Mucosa of stomach (tissue), 1 donor: ENCODE measurements at regions not wholly inside any gene's neighbourhood (a gene's known extent, or its start where the extent isn't known, plus 50 kb on each side); places are given as distances from the start of the nearest gene placed in this dataset.

Experiments
- H3K27me3 ChIP-seq: one replicate; pipeline ENCODE4 v1.7.0; 2013; ENCODE audit warnings: mild to moderate bottlenecking, low read length; ENCODE audit not compliant: control insufficient read depth, insufficient read depth
- H3K36me3 ChIP-seq: one replicate; pipeline ENCODE4 v1.7.0; 2013; ENCODE audit warnings: low read length; ENCODE audit not compliant: control insufficient read depth, insufficient read depth
- H3K4me1 ChIP-seq: one replicate; pipeline ENCODE4 v1.7.0; 2013; ENCODE audit warnings: mild to moderate bottlenecking, low read length; ENCODE audit not compliant: control insufficient read depth, insufficient read depth
- H3K4me3 ChIP-seq: one replicate; pipeline ENCODE4 v1.7.0; 2013; ENCODE audit warnings: low read length
- H3K9ac ChIP-seq: one replicate; pipeline ENCODE4 v1.7.0; 2013; ENCODE audit warnings: mild to moderate bottlenecking, low read length, moderate library complexity
- H3K9me3 ChIP-seq: one replicate; pipeline ENCODE4 v1.7.0; 2013; ENCODE audit warnings: mild to moderate bottlenecking, low read length, moderate library complexity; ENCODE audit not compliant: control insufficient read depth
- donor health status: Pancreatic carcinoma.

DNA sequence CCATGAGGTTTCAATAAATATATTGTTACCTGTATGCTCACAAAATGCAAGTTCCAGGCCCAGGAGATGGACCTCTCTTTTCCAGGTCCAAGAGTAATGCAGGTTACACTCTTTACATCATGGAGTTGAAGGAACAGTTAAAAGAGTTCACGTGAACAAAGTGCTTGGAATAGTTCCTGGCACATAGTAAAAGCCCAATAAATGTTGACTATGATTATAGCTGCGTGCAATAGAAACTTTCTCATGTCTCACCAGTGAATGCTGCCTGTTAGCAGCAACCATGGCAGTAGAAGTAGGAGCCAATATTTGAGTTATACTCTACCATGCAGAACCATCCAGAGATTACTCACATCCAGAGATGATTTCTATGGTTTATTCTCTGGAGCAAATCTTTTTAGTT, 707.5 kb downstream of the DHX35 start:
- no peaks in the 10 kb centered on the region for H3K4me1 ChIP-seq
- no peaks in the 10 kb centered on the region for H3K36me3 ChIP-seq
- no peaks in the 10 kb centered on the region for H3K27me3 ChIP-seq

DNA sequence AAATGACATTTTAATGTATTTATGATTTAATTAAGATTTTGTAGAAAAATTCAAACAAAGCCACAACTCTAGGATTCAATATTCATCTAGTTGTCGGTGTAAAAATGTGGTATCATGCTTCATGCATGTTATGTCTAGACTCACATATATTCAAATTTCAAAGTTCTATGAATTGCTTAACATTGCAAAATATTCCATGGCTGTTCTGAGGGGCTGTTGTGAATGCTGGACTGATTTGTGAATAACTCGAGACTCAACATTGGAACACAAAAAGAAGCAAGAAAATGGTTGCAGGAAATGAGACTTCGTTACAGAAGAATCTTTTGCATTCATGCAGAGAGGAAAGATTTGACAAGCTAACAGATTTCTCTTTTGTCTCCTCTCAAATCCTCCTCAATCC, 705.9 kb downstream of the DHX35 start:
- H3K36me3 ChIP-seq, result no peaks in the 10 kb centered on the region
- H3K9me3 ChIP-seq, result no peaks in the 10 kb centered on the region
- no peak overlapping the region for H3K9ac ChIP-seq
- H3K4me3 ChIP-seq, result no peak overlapping the region
- no peaks in the 10 kb centered on the region for H3K27me3 ChIP-seq
- no peaks in the 10 kb centered on the region for H3K4me1 ChIP-seq

More for the DNA sequence above, 707.5 kb downstream of the DHX35 start:
- Histone ChIP-seq H3K4me3 (no peak overlapping the region), H3K9me3 (no peaks in the 10 kb centered on the region), H3K9ac (no peak overlapping the region)

DNA sequence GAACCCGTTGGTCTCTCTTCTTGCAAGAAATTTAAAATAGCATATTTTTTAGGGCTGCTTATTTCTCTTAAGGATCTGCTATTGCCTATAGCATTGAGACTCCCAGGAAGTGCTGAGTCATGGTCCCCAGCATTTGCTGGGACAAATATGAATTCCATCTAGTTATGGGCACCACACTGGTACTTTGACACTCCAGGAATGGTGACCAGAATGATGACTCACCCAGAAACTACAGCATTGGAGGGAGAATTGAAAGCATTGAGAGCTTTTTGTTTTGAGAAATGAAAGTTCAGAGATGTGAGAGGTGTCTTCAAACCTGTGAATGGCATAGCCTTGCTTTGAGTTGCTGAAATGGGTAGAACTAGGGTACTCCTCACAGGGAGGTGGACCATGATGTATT, 699.7 kb downstream of the DHX35 start:
- Histone ChIP-seq H3K27me3 (no peaks in the 10 kb centered on the region), H3K9ac (no peak overlapping the region)

DNA sequence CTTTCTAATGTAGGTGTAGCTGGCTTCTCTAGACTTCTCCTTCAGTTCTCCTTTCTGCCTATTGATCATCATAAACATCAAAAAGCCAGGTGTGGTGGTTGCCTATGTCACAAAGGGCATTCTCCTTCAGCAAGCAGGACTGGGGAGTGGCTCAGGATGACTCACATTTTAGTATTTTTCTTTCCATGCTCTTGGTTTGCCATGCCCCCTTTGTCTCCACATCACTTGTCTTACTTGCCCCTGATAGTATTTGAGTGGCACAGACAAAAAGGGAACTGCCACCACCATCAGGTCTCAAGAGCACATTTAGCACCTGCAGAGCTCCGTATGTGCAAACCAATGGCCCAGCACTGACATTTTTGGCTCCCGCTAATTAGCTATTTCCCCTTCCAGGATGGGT, 698.8 kb downstream of the DHX35 start:
- no peaks in the 10 kb centered on the region for H3K9me3 ChIP-seq

More for the DNA sequence above, 699.7 kb downstream of the DHX35 start:
- Histone ChIP-seq H3K4me3 (no peak overlapping the region), H3K36me3 (no peaks in the 10 kb centered on the region), H3K9me3 (no peaks in the 10 kb centered on the region), H3K4me1 (no peaks in the 10 kb centered on the region)

DNA sequence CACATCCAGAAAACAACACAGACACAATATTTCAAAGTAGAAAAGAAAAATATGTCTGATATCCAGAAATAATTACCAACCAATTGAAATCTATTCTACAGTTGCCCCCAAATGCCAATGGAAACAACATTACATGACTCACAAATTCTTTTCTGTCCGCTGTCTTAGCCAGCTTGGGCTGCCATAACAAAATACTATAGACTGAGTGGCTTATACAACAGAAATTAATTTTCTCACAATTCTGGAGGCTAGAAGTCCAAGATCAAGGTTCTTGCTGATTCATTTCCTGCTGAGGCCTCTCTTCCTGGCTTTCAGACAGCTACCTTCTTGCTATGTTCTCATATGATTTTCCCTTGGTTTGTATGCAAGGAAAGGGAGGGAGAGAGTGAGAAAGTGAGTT, 698.1 kb downstream of the DHX35 start:
- H3K9ac ChIP-seq, result no peak overlapping the region
- no peaks in the 10 kb centered on the region for H3K36me3 ChIP-seq
- no peaks in the 10 kb centered on the region for H3K27me3 ChIP-seq
- no peaks in the 10 kb centered on the region for H3K9me3 ChIP-seq
- no peak overlapping the region for H3K4me3 ChIP-seq
- H3K4me1 ChIP-seq, result no peaks in the 10 kb centered on the region

More for the DNA sequence above, 698.8 kb downstream of the DHX35 start:
- Histone ChIP-seq H3K27me3 (no peaks in the 10 kb centered on the region), H3K9ac (no peak overlapping the region), H3K4me3 (no peak overlapping the region), H3K4me1 (no peaks in the 10 kb centered on the region), H3K36me3 (no peaks in the 10 kb centered on the region)

DNA sequence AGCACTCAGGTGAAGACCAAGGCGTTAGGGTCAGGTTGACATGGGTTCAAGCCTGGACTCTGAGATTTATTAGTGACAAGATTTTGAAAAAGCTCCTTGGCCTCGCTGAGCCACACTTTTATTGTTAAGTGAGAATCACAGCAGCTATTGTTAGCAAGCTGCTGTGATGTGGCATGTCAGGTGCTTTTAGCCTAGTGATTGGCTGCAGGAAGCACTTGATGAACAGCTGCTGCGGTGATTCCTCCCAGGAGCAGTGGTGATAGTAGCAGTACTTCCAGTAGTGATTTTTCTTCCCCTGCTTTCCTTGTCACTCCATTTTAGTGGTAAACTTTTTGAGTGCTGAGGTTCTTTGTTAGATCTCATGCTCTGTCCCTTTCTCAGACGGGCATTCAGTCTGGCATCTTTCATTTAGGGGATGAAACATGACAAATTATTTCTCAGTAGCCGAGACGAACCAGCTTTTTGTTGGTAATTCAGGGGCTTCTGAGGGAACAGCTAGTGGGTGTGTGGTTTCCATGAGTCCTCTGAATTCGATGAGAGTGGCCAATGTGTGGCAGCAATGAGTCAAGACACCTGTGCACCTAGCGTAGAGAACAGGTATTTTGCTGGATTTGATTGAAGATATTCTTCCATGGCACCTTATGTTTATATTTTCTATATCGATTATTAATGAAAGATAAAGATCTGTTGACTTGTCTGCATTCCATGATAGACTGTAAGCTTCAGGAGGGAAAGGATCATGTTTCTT, 696.7 kb downstream of the DHX35 start:
- H3K36me3 ChIP-seq, result no peaks in the 10 kb centered on the region
- H3K27me3 ChIP-seq, result no peaks in the 10 kb centered on the region
- no peaks in the 10 kb centered on the region for H3K4me1 ChIP-seq
- no peaks in the 10 kb centered on the region for H3K9me3 ChIP-seq
- H3K4me3 ChIP-seq, result no peak overlapping the region
- no peak overlapping the region for H3K9ac ChIP-seq

DNA sequence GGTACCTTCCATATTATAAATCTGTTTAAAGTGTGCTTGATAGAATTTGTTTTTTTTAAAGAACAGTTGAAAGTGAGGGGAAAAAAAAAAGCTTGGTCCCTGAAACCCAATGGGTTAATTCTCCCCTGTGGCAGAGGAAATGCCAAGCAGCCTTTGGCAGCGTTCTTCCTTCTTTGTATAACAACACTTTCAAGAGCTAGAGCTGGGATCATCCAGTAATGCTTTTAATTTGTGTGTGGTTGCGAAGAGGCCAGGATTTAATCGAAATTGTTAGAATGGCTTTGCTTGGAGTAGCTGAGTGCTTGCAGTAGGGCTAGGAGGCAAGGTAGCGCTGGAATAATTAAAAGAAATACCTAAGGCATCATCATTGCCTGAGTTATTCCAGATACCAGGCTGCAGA, 692.0 kb downstream of the DHX35 start:
- Histone ChIP-seq H3K27me3 (no peaks in the 10 kb centered on the region), H3K4me1 (no peaks in the 10 kb centered on the region), H3K9me3 (no peaks in the 10 kb centered on the region), H3K36me3 (no peaks in the 10 kb centered on the region), H3K9ac (no peak overlapping the region), H3K4me3 (no peak overlapping the region)

DNA sequence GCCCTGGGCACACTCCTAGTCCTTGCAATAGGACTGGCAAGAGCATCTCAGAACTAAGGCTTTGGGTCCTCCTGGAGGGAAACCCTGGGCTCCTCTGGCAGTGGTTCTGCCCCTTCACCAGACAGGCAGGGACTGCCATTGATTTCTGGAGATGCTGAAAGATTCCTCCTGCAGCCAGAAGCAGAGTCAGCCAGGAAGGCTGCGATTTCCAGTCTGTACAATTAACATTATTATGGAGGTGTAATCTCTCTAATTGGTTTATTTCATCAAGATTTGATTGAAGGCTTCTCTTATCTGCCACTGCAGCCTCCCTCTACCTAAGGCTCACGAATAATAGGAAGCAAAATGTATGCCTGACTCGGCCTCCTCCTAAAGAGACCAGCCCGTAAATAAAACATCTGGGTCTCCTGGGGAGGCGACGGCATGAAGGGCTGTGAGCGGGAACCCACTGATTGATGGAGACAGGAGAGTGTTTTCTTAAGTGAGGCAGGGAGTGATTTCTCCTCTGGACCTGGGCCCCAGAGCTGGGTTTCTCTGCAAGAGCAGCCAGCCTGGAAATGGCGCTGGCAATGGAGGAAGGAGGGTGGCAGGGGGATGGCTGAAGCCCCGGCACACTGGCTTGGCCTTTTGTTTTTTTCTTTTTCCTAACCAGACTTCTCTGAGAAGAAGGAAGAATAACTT, 689.6 kb downstream of the DHX35 start:
- no peak overlapping the region for H3K9ac ChIP-seq
- H3K9me3 ChIP-seq, result no peaks in the 10 kb centered on the region
- H3K4me1 ChIP-seq, result no peaks in the 10 kb centered on the region
- no peaks in the 10 kb centered on the region for H3K36me3 ChIP-seq
- no peaks in the 10 kb centered on the region for H3K27me3 ChIP-seq
- H3K4me3 ChIP-seq, result no peak overlapping the region

DNA sequence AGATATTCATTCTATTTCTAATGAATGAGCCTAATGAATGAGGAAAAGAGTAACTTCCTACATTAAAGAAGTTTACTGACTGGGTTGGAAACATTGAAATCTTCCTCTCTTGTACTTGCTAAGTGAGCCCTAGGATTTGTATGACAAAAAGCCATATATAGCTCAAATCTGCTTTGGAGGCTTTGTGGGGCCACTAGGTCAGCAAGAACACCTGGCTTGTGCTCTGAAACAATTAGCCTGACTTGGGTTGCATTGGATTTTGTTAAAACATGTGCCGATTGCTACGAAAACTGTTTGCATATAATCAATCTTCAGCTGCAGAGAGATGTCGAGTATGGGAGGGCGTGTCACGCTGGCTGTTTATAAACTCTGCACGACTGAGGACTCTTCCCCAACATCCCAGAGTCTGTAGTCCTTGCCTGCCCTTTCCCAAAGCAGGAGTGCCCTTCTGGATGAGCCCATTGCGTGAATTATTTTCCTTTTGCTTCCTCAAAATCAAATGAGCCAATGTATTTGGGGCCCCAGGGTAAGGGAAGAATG, 684.8 kb downstream of the DHX35 start:
- Histone ChIP-seq H3K36me3 (no peaks in the 10 kb centered on the region), H3K4me3 (no peak overlapping the region), H3K27me3 (no peaks in the 10 kb centered on the region), H3K9me3 (no peaks in the 10 kb centered on the region), H3K4me1 (no peaks in the 10 kb centered on the region), H3K9ac (no peak overlapping the region)

DNA sequence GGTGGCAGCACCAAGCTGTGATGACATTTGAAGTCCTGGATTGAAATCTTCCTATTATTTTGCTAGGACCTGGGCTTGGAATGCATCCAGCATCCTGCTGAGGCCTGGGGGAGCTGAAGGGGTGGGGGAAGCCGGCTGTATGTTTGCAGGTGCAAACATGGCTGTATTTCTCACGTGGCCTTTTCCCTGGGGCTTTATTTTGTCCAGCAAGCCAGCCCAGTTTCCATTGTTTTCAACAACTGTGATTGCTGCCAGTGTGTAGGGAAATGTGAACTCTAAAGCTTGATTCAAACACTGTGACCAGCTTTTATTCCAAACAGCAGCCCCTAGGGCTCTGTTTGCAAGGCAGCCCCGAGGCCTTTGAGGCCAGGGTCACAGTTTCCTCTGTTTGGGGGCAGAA, 683.0 kb downstream of the DHX35 start:
- Histone ChIP-seq H3K4me1 (no peaks in the 10 kb centered on the region), H3K4me3 (no peak overlapping the region), H3K9ac (no peak overlapping the region), H3K36me3 (no peaks in the 10 kb centered on the region), H3K9me3 (no peaks in the 10 kb centered on the region), H3K27me3 (no peaks in the 10 kb centered on the region)

DNA sequence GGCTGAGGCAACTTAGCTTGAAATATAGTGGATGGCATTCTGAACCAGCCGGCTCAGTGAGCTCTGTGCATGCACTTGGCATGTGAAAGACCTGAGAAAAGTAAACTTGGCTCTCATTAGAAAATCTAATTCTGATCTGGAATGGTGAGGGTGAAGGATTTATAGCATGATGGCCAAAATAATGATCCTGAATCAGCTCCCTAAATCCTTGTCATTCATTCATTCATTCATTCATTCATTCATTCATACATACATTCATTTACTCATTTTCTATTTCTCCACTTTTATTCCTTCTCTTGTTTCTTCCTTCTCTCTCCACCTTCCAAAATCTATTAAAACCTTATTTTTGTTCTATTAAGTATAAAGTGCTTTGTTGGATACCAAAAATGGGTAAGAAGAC, 681.1 kb downstream of the DHX35 start:
- Histone ChIP-seq H3K9ac (no peak overlapping the region), H3K4me3 (no peak overlapping the region), H3K27me3 (no peaks in the 10 kb centered on the region), H3K4me1 (no peaks in the 10 kb centered on the region), H3K9me3 (no peaks in the 10 kb centered on the region), H3K36me3 (no peaks in the 10 kb centered on the region)

DNA sequence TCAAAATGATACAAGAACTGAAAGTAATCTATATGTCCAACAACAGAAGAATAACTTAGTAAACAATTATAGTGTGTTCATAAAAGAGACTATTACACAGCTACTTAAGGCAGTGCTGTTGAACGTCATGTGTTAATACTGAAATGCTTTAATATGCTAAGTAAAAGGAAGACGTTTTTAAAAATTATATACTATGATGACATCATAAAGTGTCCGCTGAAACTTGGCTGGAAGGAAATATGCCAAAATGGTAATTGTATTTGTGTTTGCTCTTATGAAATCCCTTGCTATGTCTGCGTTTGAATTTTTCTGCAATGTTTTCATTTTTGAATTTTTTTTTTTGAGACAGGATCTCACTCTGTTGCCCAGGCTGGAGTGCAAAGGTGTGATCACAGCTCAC, 679.3 kb downstream of the DHX35 start:
- Histone ChIP-seq H3K9ac (no peak overlapping the region), H3K27me3 (no peaks in the 10 kb centered on the region), H3K36me3 (no peaks in the 10 kb centered on the region), H3K4me3 (no peak overlapping the region), H3K9me3 (no peaks in the 10 kb centered on the region), H3K4me1 (no peaks in the 10 kb centered on the region)
